H1 (cell line): ENCODE measurements at regions not wholly inside any gene's neighbourhood (a gene's known extent, or its start where the extent isn't known, plus 50 kb on each side); places are given as distances from the start of the nearest gene placed in this dataset.

Experiments used
- CHD7 ChIP-seq: fragments of 300-600 bp; sonication (generic); IDR thresholded peaks from 2 replicates; pipeline ENCODE4 v1.7.1; 2012; ENCODE audit warnings: low read length, moderate library complexity, mild to moderate bottlenecking, inconsistent platforms; ENCODE audit not compliant: insufficient replicate concordance

- no peak for TF ChIP-seq CHD7
These were observed 115.0 kb upstream of the TLE1 start (continued) for GRCh38 chr9:81804306-81804705.
